ENCODE measurements at regions not wholly inside any gene's neighbourhood (a gene's known extent, or its start where the extent isn't known, plus 50 kb on each side); places are given as distances from the start of the nearest gene placed in this dataset.
A peak's percentile ranks its signal among the peaks of the same experiment; 100 is the strongest.

- TF ChIP-seq POLR2AphosphoS5 (IDR thresholded peaks at IDR 0.05) (no peak), POLR2A (IDR thresholded peaks at IDR 0.05) (no peak), CTCF (IDR thresholded peaks at IDR 0.05 in 8 of 11, conservative IDR thresholded peaks at IDR 0.05 in 3 of 11) (no peak)
- Histone ChIP-seq H3K27ac (no peak overlapping the region), H3K4me3 (no peak overlapping the region), H3K4me1 (no peaks in the 10 kb centered on the region), H3K9me3 (no peaks in the 10 kb centered on the region), H3K27me3 (replicated peaks in 1 of 7) (peaks cover 0 to 9% (median 0%) of the 10 kb centered on the region in 7 donors), H3K36me3 (no peaks in the 10 kb centered on the region)
- intact Hi-C loops (cut with DNase I; ENCODE audit: low total_unique reads) = no loop called here
- WGBS, 5 donors = 93 to 97% (median 95%) methylated on average over 3 of the region's 3 CpGs
- no peak for DNase-seq
Measured at GRCh38 chr2:20559277-20559676, 91.6 kb downstream of the HS1BP3 start.

GRCh38 chr2:20560011-20560410 lies 90.9 kb downstream of the HS1BP3 start:
- Histone ChIP-seq H3K4me3 (no peak overlapping the region), H3K27ac (no peak overlapping the region), H3K36me3 (no peaks in the 10 kb centered on the region), H3K27me3 (replicated peaks in 1 of 7) (peaks cover 0 to 9% (median 0%) of the 10 kb centered on the region in 7 donors), H3K4me1 (no peaks in the 10 kb centered on the region), H3K9me3 (no peaks in the 10 kb centered on the region)
- intact Hi-C loops (cut with DNase I; ENCODE audit: low total_unique reads) = no loop called here
- WGBS, 5 donors = 87 to 100% (median 91%) methylated on average over 1 of the region's 1 CpG
- DNase-seq = peak; percentile 33
- TF ChIP-seq POLR2A (IDR thresholded peaks at IDR 0.05) (no peak), POLR2AphosphoS5 (IDR thresholded peaks at IDR 0.05) (no peak), CTCF (IDR thresholded peaks at IDR 0.05 in 8 of 11, conservative IDR thresholded peaks at IDR 0.05 in 3 of 11) (no peak)

- intact Hi-C loops (cut with DNase I; ENCODE audit: low total_unique reads) = no loop called here
- Histone ChIP-seq H3K9me3 (no peaks in the 10 kb centered on the region), H3K4me3 (no peak overlapping the region), H3K27me3 (replicated peaks in 1 of 7) (peaks cover 0 to 9% (median 0%) of the 10 kb centered on the region in 7 donors), H3K4me1 (no peaks in the 10 kb centered on the region), H3K36me3 (no peaks in the 10 kb centered on the region), H3K27ac (no peak overlapping the region)
- TF ChIP-seq CTCF (IDR thresholded peaks at IDR 0.05 in 8 of 11, conservative IDR thresholded peaks at IDR 0.05 in 3 of 11) (no peak), POLR2AphosphoS5 (IDR thresholded peaks at IDR 0.05) (no peak), POLR2A (IDR thresholded peaks at IDR 0.05) (no peak)
- peak; percentile 32 for DNase-seq
- 62 to 83% (median 67%) methylated on average over 5 of the region's 5 CpGs for WGBS, 5 donors
Measured at GRCh38 chr2:20560891-20561636, 89.8 kb downstream of the HS1BP3 start.

GRCh38 chr2:20561637-20562454 lies 89.1 kb downstream of the HS1BP3 start:
- Histone ChIP-seq H3K4me1 (no peaks in the 10 kb centered on the region), H3K36me3 (no peaks in the 10 kb centered on the region), H3K27ac (no peak overlapping the region), H3K4me3 (no peak overlapping the region), H3K27me3 (replicated peaks in 1 of 7) (peaks cover 0 to 9% (median 0%) of the 10 kb centered on the region in 7 donors), H3K9me3 (no peaks in the 10 kb centered on the region)
- TF ChIP-seq POLR2A (IDR thresholded peaks at IDR 0.05) (no peak), CTCF (IDR thresholded peaks at IDR 0.05 in 8 of 11, conservative IDR thresholded peaks at IDR 0.05 in 3 of 11) (no peak), POLR2AphosphoS5 (IDR thresholded peaks at IDR 0.05) (no peak)
- intact Hi-C loops (cut with DNase I; ENCODE audit: low total_unique reads) = no loop called here
- 82 to 95% (median 90%) methylated on average over 8 of the region's 8 CpGs for WGBS, 5 donors
- DNase-seq = no peak

All from spleen (tissue), 11 donors.